Gastroesophageal sphincter (tissue), 3 donors: ENCODE measurements at regions not wholly inside any gene's neighbourhood (a gene's known extent, or its start where the extent isn't known, plus 50 kb on each side); places are given as distances from the start of the nearest gene placed in this dataset.

Experiments
- EP300 ChIP-seq: sonication (generic); formaldehyde crosslinking; IDR thresholded peaks from one replicate; pipeline ENCODE4 v1.6.1; 2017; ENCODE audit warnings: antibody characterized with exemption, mild to moderate bottlenecking
- POLR2A ChIP-seq, 2 donors: fragments of 450-650 bp; IDR thresholded peaks; one replicate each; pipeline ENCODE4 v1.6.1; 2017; ENCODE audit warnings: antibody characterized with exemption in 2 of 2, mild to moderate bottlenecking in 2 of 2, moderate library complexity in 1 of 2
- TF ChIP-seq, protein P1 (sequence below), 4 experiments: fragments of 200-600 bp in 2 of 4; fragments of 450-650 bp in 2 of 4; sonication (generic) in 1 of 4; IDR thresholded peaks; one replicate each; pipeline ENCODE4 v1.5.1; 2017 to 2019; ENCODE audit warnings: antibody characterized with exemption in 4 of 4, mild to moderate bottlenecking in 2 of 4, moderate library complexity in 2 of 4

DNA sequence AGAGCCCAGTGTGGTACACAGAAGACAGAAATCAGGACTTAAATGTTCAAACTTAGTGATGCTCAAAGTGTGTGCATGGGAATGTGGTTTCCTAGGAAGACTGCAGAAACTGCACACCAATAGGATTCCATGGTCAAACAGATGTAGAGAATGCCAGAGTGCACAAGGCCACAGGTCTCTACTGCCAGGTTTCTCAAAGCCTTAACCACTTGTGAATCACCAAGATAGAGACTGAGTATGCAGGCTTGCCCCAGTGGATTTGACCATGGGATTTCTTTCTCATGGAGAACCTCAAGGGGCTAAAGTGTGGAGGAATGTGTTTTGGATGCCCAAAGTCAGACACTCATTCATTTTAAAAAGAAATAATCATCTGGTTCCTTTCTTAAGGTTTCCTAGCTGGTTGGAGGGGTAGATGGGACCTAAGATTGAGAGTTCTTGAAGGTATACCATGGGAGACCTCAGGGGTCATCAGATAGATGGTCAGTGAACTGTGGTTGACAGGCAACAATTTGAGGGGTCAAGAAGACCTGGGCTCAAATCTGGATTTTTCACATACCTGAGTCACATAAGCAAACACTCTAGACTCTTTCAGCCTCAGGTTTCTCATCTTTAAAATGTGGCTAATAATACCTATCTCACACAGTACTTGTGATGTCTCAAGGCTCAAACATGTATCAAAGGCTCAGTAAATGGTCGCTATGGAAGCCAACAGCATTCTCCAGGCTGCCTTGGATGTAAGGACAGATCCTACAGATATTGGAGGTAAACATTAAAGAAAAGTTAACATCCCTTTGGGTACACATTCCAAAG, 81.1 kb downstream of the BOD1 start:
- TF ChIP-seq, protein P1, sequence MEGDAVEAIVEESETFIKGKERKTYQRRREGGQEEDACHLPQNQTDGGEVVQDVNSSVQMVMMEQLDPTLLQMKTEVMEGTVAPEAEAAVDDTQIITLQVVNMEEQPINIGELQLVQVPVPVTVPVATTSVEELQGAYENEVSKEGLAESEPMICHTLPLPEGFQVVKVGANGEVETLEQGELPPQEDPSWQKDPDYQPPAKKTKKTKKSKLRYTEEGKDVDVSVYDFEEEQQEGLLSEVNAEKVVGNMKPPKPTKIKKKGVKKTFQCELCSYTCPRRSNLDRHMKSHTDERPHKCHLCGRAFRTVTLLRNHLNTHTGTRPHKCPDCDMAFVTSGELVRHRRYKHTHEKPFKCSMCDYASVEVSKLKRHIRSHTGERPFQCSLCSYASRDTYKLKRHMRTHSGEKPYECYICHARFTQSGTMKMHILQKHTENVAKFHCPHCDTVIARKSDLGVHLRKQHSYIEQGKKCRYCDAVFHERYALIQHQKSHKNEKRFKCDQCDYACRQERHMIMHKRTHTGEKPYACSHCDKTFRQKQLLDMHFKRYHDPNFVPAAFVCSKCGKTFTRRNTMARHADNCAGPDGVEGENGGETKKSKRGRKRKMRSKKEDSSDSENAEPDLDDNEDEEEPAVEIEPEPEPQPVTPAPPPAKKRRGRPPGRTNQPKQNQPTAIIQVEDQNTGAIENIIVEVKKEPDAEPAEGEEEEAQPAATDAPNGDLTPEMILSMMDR (IDR thresholded peaks at IDR 0.05) = no peak
- TF ChIP-seq POLR2A (IDR thresholded peaks at IDR 0.05) = no peak
- no peak for TF ChIP-seq EP300
